Adipocyte (in vitro differentiated cells): ENCODE measurements at regions not wholly inside any gene's neighbourhood (a gene's known extent, or its start where the extent isn't known, plus 50 kb on each side); places are given as distances from the start of the nearest gene placed in this dataset.

Source experiments
- DNase-seq: peaks from one replicate; pipeline ENCODE4 v3.0.0-alpha.2; 2015; ENCODE audit warnings: low read depth
- H3K27me3 ChIP-seq: replicated peaks from 2 replicates; pipeline ENCODE4 v1.7.0; 2013; ENCODE audit warnings: mild to moderate bottlenecking, low read length, moderate library complexity; ENCODE audit not compliant: control insufficient read depth, insufficient read depth
- H3K36me3 ChIP-seq: 2 replicates; pipeline ENCODE4 v1.7.0; 2013; ENCODE audit warnings: low read length, mild to moderate bottlenecking, moderate library complexity; ENCODE audit not compliant: control insufficient read depth, insufficient read depth, severe bottlenecking
- H3K4me1 ChIP-seq: 2 replicates; pipeline ENCODE4 v1.7.0; 2013; ENCODE audit warnings: mild to moderate bottlenecking, low read length, moderate library complexity; ENCODE audit not compliant: control insufficient read depth, insufficient read depth
- H3K4me3 ChIP-seq: 2 replicates; pipeline ENCODE4 v1.7.0; 2013; ENCODE audit warnings: mild to moderate bottlenecking, low read length, moderate library complexity
- H3K9ac ChIP-seq: 2 replicates; pipeline ENCODE4 v1.7.0; 2013; ENCODE audit warnings: mild to moderate bottlenecking, low read length, moderate library complexity
- H3K9me3 ChIP-seq: 2 replicates; pipeline ENCODE4 v1.7.0; 2013; ENCODE audit warnings: mild to moderate bottlenecking, low read length, moderate library complexity; ENCODE audit not compliant: control insufficient read depth

DNA sequence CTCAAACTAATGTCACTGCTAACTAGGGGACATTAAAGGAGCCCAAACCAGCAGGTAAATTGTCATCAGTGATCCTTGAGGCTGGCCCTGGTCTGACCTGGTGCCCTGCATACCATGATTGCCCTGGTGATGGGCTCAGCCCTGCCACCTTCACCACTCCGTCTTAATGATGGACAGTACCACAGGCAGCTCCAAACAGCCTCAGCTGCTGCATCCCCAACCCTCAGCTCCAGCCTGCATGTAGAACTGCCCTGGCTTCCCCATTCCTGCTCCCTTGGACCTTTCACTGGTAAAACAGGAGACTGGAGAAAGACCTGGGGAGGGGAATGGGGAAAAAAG lies 190.0 kb downstream of the GAS1 start:
- H3K27me3 ChIP-seq: no peaks in the 10 kb centered on the region
- DNase-seq: no peak
- H3K9ac ChIP-seq: no peak overlapping the region
- H3K4me3 ChIP-seq: no peak overlapping the region
- no peaks in the 10 kb centered on the region for H3K9me3 ChIP-seq
- no peaks in the 10 kb centered on the region for H3K4me1 ChIP-seq
- no peaks in the 10 kb centered on the region for H3K36me3 ChIP-seq

DNA sequence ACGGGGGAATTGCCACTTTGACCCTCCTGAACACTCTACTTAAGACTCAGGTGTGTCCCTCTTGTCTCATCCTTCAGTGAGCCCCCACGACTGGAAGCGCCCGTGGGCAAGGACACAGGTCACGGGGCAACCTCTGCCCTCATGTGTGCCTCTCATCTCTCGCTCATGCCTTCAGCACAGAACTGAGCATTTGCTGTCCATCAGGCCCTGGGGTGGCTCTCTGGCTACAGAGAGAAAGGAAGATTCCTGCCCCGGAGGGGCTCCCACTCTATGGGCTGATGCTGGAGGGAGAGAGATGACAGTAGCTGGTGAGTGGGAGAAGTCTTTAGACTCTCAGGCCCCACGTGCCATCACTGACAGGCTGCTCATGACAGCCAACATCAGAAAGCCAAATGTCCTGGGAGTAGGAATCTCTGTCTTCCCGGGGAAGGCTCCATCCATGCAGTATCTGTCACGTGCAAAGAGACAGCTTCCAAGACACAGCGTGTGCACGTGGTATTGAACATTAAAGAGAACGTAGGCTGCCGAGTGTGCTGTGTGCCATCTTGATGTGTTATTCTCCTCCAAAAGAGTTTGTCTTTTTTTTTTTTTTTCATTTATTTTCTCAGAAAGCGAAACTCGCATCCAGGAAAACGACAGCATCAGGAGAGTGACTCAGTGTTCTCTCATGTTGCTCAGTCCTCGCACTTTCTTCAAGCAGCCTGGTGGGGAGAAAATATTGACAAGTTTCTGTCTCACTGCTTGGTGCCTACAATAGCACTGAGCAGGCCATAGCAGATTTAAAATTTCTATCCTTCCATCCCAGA lies 190.5 kb downstream of the GAS1 start:
- H3K9ac ChIP-seq: no peak overlapping the region
- no peaks in the 10 kb centered on the region for H3K27me3 ChIP-seq
- no peak overlapping the region for H3K4me3 ChIP-seq
- DNase-seq: no peak
- H3K36me3 ChIP-seq: no peaks in the 10 kb centered on the region
- no peaks in the 10 kb centered on the region for H3K9me3 ChIP-seq
- H3K4me1 ChIP-seq: no peaks in the 10 kb centered on the region

DNA sequence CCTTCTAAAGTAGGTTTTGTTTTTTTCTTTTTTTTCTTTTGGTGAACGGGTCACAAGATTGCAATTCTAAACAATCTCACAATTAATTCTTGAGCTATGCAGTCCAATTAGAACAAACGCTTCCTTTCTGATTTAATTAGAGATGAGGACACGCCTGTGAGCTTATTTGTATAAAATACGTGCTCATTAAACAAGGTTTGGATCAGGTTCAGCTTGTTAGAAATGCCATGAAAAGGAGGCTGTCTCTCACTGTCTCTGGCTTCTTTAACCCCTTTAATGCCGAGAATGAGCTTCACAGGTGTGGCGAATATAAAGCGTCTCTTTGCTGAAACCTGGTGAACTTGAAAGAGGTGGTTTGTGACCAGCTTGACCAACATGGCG lies 191.8 kb downstream of the GAS1 start:
- Histone ChIP-seq H3K4me1 (no peaks in the 10 kb centered on the region), H3K27me3 (no peaks in the 10 kb centered on the region), H3K9me3 (no peaks in the 10 kb centered on the region), H3K4me3 (no peak overlapping the region), H3K9ac (no peak overlapping the region), H3K36me3 (no peaks in the 10 kb centered on the region)
- DNase-seq: no peak

DNA sequence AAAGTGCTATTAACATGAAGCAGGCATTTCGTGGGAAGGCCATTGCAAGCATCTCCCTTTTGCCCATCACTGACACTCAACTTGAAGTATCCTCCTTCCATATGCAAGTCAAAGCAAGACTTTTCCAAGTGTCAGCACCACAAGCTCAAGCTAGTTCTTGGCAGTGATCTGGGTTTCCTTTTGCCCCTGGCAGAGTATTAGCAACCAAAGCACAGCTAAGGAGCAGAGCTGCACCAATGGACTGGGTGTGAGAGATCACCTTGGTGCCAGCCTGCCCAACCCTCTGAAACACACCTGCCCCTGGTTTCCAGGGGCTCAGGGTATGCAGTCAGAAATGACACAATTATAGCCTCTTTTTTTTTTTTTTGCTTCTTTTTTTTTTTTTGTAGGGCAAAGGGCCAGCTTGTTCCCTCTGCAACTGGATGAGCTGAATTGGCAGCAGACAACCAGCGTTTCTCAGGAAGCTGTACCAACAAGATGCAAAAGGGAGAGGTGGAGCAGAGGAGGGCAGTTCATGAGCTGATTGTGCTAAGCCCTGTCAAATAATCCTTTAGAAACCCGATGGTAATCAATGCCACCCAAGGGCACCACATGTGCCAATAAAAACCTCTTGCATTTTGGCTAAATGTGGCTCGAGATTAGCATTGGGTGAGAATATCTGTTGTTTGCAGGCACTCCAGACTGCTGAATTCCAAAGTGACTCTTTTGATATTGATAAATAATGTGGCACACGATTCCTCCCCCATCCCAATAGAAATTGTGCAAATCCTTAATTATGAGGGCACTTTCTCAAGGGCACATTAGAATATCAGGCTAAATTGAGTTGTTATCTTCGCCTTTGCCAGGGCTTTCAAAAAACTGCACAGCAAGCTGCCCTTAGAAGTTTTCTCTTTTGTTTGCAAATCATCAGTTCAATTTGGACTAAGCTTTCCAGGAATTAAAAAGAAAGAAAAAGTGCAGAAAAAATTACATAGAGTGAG lies 192.4 kb downstream of the GAS1 start:
- Histone ChIP-seq H3K4me3 (no peak overlapping the region), H3K36me3 (no peaks in the 10 kb centered on the region), H3K27me3 (no peaks in the 10 kb centered on the region), H3K4me1 (peaks cover 4% of the 10 kb centered on the region), H3K9me3 (no peaks in the 10 kb centered on the region), H3K9ac (no peak overlapping the region)
- no peak for DNase-seq

DNA sequence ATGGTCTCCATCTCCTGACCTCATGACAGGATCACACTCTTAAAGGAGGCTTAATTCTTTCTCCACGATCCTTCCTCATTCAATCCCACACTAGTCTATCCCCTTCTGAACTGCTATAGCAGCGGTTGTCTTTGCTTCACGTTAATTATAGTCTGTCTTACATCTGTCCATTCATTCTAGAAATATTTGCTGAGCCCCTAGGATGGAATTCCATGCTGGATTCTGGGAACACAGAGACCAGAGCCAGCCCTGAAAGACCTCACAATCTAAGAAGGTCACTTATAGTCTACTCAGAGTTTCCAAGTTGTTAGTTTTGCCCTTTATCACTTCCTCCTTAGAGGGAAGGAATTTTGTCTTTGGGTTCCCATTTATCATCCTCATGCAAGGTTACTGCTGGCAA lies 193.5 kb downstream of the GAS1 start:
- no peak overlapping the region for H3K9ac ChIP-seq

DNA sequence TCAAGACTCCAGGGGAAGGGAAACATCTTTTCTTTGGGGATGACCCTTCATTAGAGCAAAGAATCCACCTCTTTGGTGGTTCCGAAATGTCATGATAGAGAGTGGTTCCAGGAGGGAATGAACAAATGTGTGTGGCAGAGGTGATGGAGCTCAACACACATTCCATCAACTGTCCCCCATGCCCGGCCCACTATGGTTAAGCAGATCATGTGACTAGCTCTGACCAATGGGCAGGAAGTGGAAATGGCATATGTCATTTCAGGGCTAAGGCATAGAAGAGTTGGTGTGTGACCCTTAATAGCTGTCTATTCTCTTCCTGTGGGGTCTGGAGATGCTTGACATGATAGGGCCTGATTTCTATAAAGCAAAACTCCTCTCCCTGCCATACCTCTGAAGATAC lies 194.6 kb downstream of the GAS1 start:
- Histone ChIP-seq H3K27me3 (no peaks in the 10 kb centered on the region), H3K4me3 (no peak overlapping the region), H3K4me1 (peaks cover 6% of the 10 kb centered on the region), H3K9me3 (no peaks in the 10 kb centered on the region), H3K9ac (no peak overlapping the region), H3K36me3 (no peaks in the 10 kb centered on the region)
- DNase-seq: no peak

More for the DNA sequence above, 193.5 kb downstream of the GAS1 start:
- Histone ChIP-seq H3K9me3 (no peaks in the 10 kb centered on the region), H3K36me3 (no peaks in the 10 kb centered on the region), H3K4me1 (peaks cover 6% of the 10 kb centered on the region), H3K4me3 (no peak overlapping the region), H3K27me3 (no peaks in the 10 kb centered on the region)
- DNase-seq: no peak

DNA sequence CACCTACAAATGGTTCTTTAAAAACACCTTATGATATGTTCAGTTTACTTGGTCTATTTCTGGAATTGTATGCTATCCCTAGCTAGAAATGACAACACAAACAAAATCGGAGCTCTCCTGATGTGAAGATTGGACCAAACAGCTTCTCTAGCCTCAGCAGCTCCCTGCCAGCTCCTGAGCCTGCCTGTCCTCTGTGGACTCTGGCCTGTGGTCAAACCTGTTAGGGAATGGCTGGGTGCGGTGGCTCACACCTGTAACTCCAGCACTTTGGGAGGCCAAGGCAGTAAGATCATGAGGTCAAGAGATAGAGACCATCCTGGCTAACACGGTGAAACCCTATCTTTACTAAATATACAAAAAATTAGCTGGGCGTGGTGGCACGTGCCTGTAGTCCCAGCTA lies 195.3 kb downstream of the GAS1 start:
- no peak overlapping the region for H3K9ac ChIP-seq
- H3K4me3 ChIP-seq: no peak overlapping the region
- DNase-seq: no peak
- peaks cover 6% of the 10 kb centered on the region for H3K4me1 ChIP-seq
- H3K36me3 ChIP-seq: no peaks in the 10 kb centered on the region
- no peaks in the 10 kb centered on the region for H3K27me3 ChIP-seq
- H3K9me3 ChIP-seq: no peaks in the 10 kb centered on the region

DNA sequence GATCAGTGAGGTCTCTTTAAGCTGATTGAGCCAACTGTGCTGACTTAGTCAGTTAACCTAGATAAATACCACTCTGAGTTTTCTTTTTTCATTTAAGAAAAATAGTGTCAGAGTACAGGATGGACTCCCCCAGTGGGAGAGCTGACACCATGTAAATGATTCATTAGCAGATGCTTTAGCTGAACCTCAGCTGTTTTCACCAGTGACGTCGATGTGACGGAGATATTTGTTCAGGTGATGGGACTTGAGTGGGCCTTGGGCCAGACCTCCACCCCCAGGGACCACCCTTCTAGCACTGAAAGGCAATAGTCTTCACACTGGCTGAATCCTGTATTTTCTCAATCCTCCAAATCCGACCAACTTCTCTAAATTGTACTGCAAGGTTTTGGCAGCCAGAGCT lies 196.1 kb downstream of the GAS1 start:
- no peak overlapping the region for H3K4me3 ChIP-seq
- no peak overlapping the region for H3K9ac ChIP-seq
- peaks cover 6% of the 10 kb centered on the region for H3K4me1 ChIP-seq
- H3K27me3 ChIP-seq: no peaks in the 10 kb centered on the region
- H3K9me3 ChIP-seq: no peaks in the 10 kb centered on the region
- no peak for DNase-seq
- no peaks in the 10 kb centered on the region for H3K36me3 ChIP-seq

DNA sequence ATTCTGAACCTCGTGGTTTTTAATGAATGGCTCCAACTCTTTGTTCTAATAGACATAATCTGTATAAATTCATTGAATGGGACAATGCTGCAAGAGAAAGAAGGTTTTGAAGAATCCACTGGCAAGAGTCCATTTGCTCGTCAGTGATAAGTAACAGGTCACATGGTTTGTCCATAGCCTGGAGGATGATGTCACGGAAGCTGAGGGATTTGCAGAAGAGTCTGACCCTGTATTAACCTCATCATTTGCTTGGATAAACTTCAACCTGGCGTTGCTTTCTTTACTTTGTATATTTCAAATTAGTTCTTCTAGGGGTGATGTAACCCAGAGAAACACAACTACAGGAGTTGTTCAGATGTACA lies 197.4 kb downstream of the GAS1 start:
- peaks cover 6% of the 10 kb centered on the region for H3K4me1 ChIP-seq
- no peak overlapping the region for H3K4me3 ChIP-seq
- H3K9ac ChIP-seq: no peak overlapping the region
- no peaks in the 10 kb centered on the region for H3K27me3 ChIP-seq
- no peaks in the 10 kb centered on the region for H3K9me3 ChIP-seq
- DNase-seq: peak; percentile 77
- H3K36me3 ChIP-seq: no peaks in the 10 kb centered on the region

DNA sequence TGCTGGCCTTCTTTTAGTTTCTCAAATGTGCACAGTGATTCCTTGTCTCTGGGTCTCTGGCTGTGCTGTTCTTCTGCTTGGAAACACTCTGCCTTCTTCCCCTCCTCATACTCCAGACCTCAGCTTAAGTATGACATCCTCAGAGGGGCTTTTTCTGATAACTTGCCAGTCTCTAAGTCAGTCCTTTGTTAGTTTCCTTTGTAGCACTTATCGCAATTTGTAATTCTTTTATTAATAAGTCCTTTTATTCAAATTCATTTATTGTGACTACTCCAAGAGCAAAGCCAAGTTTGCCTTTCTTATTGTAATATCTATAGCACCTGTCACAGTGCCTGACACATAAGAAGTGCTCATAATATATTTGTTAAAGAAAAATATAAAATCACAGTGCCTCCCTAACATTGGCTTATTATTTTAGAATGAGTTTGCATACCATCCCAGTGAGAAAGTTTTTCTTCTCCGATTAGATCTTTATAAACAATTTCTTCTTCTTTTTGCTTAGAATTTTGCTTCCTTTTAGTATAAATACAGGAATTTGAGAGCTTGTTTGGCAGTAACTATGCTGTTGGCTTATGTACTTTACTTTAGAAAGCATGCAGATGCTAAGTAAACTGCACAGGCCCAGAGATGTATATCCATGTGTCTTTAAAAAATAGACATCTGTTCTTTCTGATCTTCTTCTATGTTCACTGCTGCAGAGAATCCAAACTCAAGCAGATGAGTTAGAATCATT lies 198.0 kb downstream of the GAS1 start:
- Histone ChIP-seq H3K4me3 (no peak overlapping the region), H3K9ac (no peak overlapping the region), H3K27me3 (no peaks in the 10 kb centered on the region), H3K4me1 (peaks cover 6% of the 10 kb centered on the region), H3K36me3 (no peaks in the 10 kb centered on the region), H3K9me3 (no peaks in the 10 kb centered on the region)
- DNase-seq: peak; percentile 64

DNA sequence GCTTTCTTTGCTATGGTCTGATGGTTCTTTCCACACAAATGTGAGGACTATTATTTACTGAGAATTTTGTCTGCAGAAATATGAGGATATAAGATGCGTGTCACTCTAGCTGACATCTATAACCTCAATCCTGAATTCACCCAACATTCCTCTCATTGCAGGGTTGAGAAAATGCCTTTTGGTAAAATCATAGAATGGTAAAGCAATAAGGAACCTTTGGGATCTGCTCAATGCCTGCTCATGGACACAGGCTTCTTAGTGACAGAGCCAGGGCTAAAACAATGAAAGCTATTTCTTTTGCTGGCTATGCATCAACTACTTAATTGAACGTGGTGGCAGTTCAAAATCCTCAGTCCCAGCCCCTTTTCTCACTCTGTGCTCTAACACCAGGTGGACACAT lies 199.6 kb downstream of the GAS1 start:
- Histone ChIP-seq H3K9me3 (no peaks in the 10 kb centered on the region), H3K27me3 (no peaks in the 10 kb centered on the region), H3K9ac (no peak overlapping the region), H3K4me3 (no peak overlapping the region), H3K4me1 (peaks cover 6% of the 10 kb centered on the region), H3K36me3 (no peaks in the 10 kb centered on the region)
- no peak for DNase-seq
